MM.1S (cell line): ENCODE measurements at regions not wholly inside any gene's neighbourhood (a gene's known extent, or its start where the extent isn't known, plus 50 kb on each side); places are given as distances from the start of the nearest gene placed in this dataset.

Source experiments
- DNase-seq: peaks from one replicate; pipeline ENCODE4 v3.0.0-alpha.2; 2015
- H2AFZ ChIP-seq: fragments of 300-600 bp; sonication (generic); 2 replicates; pipeline ENCODE4 v1.6.0; 2016; ENCODE audit warnings: antibody characterized with exemption, low read length
- H3F3A ChIP-seq: fragments of 300-600 bp; sonication (generic); 2 replicates; pipeline ENCODE4 v1.6.1; 2016; ENCODE audit warnings: mild to moderate bottlenecking, antibody characterized with exemption, low read length, moderate library complexity, mixed read lengths; ENCODE audit not compliant: insufficient read depth
- H3K27ac ChIP-seq: fragments of 300-600 bp; sonication (generic); 2 replicates; pipeline ENCODE4 v1.5.1; 2016; ENCODE audit warnings: mild to moderate bottlenecking, low read length
- H3K27me3 ChIP-seq: fragments of 300-600 bp; sonication (generic); replicated peaks from 2 replicates; pipeline ENCODE4 v1.6.0; 2016; ENCODE audit warnings: low read length; ENCODE audit not compliant: insufficient read depth
- H3K36me3 ChIP-seq: fragments of 300-600 bp; sonication (generic); replicated peaks from 2 replicates; pipeline ENCODE4 v1.6.1; 2016; ENCODE audit warnings: mild to moderate bottlenecking, low read length, mixed read lengths; ENCODE audit not compliant: insufficient read depth
- H3K4me1 ChIP-seq: fragments of 300-600 bp; sonication (generic); 2 replicates; pipeline ENCODE4 v1.6.1; 2016; ENCODE audit warnings: low read length, mixed read lengths
- H3K4me2 ChIP-seq: fragments of 300-600 bp; sonication (generic); 2 replicates; pipeline ENCODE4 v1.6.0; 2016; ENCODE audit warnings: low read depth, low read length
- H3K4me3 ChIP-seq: fragments of 300-600 bp; sonication (generic); 2 replicates; pipeline ENCODE4 v1.5.1; 2016; ENCODE audit warnings: low read length, mixed read lengths
- H3K79me2 ChIP-seq: fragments of 300-600 bp; sonication (generic); 2 replicates; pipeline ENCODE4 v1.6.1; 2016; ENCODE audit warnings: mixed run types, low read length, mixed read lengths
- H3K9ac ChIP-seq: fragments of 300-600 bp; sonication (generic); 2 replicates; pipeline ENCODE4 v1.6.1; 2016; ENCODE audit warnings: low read length, mixed read lengths
- H3K9me2 ChIP-seq: fragments of 300-600 bp; sonication (generic); replicated peaks from 2 replicates; pipeline ENCODE4 v1.6.1; 2016; ENCODE audit warnings: mild to moderate bottlenecking, low read length, mixed read lengths; ENCODE audit not compliant: insufficient read depth
- H3K9me3 ChIP-seq: fragments of 300-600 bp; sonication (generic); replicated peaks from 2 replicates; pipeline ENCODE4 v1.6.1; 2016; ENCODE audit warnings: mild to moderate bottlenecking, low read length, mixed read lengths; ENCODE audit not compliant: insufficient read depth
- H4K20me1 ChIP-seq: fragments of 300-600 bp; sonication (generic); 2 replicates; pipeline ENCODE4 v1.6.1; 2016; ENCODE audit warnings: mild to moderate bottlenecking, low read length, moderate library complexity, mixed read lengths; ENCODE audit not compliant: insufficient read depth
- EZH2 ChIP-seq: fragments of 300-600 bp; sonication (generic); optimal IDR thresholded peaks from 2 replicates; pipeline ENCODE3; 2017; ENCODE audit warnings: low read depth, mild to moderate bottlenecking, antibody characterized with exemption, low read length, mixed read lengths
- EZH2phosphoT487 ChIP-seq: fragments of 300-600 bp; sonication (generic); IDR thresholded peaks from 2 replicates; pipeline ENCODE4 v1.6.1; 2018; ENCODE audit warnings: antibody characterized with exemption, low read length
- TF ChIP-seq, protein P1 (sequence below): fragments of 300-600 bp; sonication (generic); IDR thresholded peaks from 2 replicates; pipeline ENCODE4 v1.5.1; 2016; ENCODE audit warnings: antibody characterized with exemption, low read length, mixed read lengths

DNA sequence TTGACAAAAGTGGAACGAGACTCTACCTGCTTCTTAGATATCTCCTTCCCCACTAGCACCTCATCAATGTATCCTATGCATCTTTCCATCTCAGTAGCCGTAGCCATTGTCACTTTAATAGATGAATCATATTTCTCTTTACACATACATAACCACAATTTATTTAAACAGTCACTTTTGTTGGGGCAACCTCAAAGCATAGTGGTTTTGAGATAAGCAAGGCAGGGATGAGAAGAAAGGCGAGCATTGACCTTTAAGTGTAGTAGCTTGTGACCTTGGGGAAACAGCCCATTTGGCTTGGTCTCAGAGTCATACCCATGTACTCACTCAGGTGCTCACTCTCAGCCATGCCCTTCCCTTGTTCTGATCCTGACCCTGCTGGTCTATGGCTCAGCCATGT, 260.1 kb downstream of the C1orf94 start:
- H3K27me3 ChIP-seq: peaks cover 75% of the 10 kb centered on the region
- H3K9me2 ChIP-seq: no peaks in the 10 kb centered on the region
- TF ChIP-seq EZH2: no peak
- TF ChIP-seq, protein P1, sequence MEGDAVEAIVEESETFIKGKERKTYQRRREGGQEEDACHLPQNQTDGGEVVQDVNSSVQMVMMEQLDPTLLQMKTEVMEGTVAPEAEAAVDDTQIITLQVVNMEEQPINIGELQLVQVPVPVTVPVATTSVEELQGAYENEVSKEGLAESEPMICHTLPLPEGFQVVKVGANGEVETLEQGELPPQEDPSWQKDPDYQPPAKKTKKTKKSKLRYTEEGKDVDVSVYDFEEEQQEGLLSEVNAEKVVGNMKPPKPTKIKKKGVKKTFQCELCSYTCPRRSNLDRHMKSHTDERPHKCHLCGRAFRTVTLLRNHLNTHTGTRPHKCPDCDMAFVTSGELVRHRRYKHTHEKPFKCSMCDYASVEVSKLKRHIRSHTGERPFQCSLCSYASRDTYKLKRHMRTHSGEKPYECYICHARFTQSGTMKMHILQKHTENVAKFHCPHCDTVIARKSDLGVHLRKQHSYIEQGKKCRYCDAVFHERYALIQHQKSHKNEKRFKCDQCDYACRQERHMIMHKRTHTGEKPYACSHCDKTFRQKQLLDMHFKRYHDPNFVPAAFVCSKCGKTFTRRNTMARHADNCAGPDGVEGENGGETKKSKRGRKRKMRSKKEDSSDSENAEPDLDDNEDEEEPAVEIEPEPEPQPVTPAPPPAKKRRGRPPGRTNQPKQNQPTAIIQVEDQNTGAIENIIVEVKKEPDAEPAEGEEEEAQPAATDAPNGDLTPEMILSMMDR: no peak
- no peak for TF ChIP-seq EZH2phosphoT487
- H4K20me1 ChIP-seq: no peaks in the 10 kb centered on the region
- H3K9ac ChIP-seq: no peak overlapping the region
- no peak overlapping the region for H3K4me3 ChIP-seq
- no peak for DNase-seq
- no peaks in the 10 kb centered on the region for H3K4me1 ChIP-seq
- no peak overlapping the region for H2AFZ ChIP-seq
- H3K27ac ChIP-seq: no peak overlapping the region
- H3K36me3 ChIP-seq: no peaks in the 10 kb centered on the region
- H3F3A ChIP-seq: no peaks in the 10 kb centered on the region
- no peak overlapping the region for H3K4me2 ChIP-seq
- no peaks in the 10 kb centered on the region for H3K9me3 ChIP-seq
- H3K79me2 ChIP-seq: no peaks in the 10 kb centered on the region

DNA sequence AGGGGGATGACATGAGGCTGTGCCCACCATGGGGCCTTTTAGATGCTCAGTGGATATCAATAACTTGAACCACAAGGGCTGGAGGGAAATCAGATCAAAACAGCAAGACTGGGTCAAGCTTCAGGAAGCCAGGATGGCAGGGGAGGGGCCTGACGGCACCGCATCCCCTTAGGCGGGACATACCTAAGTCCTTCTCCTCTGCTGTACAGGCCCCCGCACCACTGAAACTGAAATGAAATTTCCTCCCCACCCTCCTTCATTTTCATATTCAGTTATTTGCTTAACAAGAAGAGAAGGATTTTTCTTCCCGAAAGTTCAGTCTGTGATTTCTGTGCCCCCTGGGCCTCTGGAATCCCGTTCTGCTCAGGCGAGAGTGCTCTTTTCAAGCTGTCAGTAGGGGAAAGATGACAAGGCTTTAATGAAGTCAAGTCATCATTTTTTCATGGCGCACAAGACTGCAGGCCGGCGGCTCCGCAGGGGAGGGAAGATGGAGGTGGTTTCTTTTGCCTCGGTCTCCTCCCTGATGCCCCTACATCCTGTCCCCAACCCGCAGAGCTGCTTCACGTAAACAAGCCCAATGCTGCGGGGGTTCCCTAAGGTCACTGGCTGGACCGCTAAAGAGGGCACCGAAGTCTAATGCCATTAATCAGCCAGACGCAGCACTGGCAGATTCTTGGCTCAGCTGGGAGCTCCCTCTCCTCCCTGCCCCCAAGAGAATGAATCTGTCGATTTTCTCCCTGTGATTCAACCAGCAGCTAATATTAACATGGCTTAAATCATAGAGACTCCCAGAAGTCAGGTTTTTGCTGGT, 264.8 kb downstream of the C1orf94 start:
- Histone ChIP-seq H3K9me2 (no peaks in the 10 kb centered on the region), H3K79me2 (no peaks in the 10 kb centered on the region), H3K4me1 (no peaks in the 10 kb centered on the region), H3K27ac (no peak overlapping the region), H3K9ac (no peak overlapping the region), H3F3A (no peaks in the 10 kb centered on the region), H3K4me3 (no peak overlapping the region), H3K9me3 (no peaks in the 10 kb centered on the region), H2AFZ (no peak overlapping the region), H4K20me1 (no peaks in the 10 kb centered on the region), H3K36me3 (no peaks in the 10 kb centered on the region), H3K27me3 (peaks cover 46% of the 10 kb centered on the region), H3K4me2 (no peak overlapping the region)
- no peak for TF ChIP-seq EZH2
- TF ChIP-seq EZH2phosphoT487: no peak
- TF ChIP-seq, protein P1: no peak
- DNase-seq: no peak

DNA sequence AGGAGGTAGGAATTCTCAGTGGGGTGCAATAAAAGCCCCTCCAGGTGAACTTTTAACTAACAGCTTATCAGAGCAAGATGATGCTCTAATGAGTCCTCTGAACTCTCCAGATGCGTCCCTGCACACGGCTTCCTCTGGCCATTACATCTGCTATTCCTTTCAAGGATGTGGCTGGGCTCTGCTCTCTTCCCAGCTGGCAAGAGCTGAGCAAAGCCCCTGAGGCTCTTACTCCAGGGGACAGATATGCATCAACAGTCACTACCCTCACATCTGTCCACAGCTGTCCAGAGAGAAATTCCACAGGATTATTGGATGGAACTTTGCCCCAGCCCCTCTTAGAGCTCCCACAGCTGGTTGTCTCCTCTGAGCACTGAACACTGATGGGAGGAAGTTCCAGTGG, 267.8 kb downstream of the C1orf94 start:
- TF ChIP-seq EZH2 (no peak), EZH2phosphoT487 (no peak)
- TF ChIP-seq, protein P1: no peak
- Histone ChIP-seq H3K9me3 (no peaks in the 10 kb centered on the region), H3K9me2 (no peaks in the 10 kb centered on the region), H3K27me3 (peaks cover 29% of the 10 kb centered on the region; the same call in 1 of the 2 replicates), H4K20me1 (no peaks in the 10 kb centered on the region), H2AFZ (no peak overlapping the region), H3K4me2 (no peak overlapping the region), H3K36me3 (no peaks in the 10 kb centered on the region), H3F3A (no peaks in the 10 kb centered on the region), H3K79me2 (no peaks in the 10 kb centered on the region), H3K4me1 (no peaks in the 10 kb centered on the region), H3K4me3 (no peak overlapping the region), H3K9ac (no peak overlapping the region), H3K27ac (no peak overlapping the region)
- no peak for DNase-seq
